NOMO-1 treated with DMSO at 0.1 percent for 48 hours (cell line): ENCODE measurements at regions not wholly inside any gene's neighbourhood (a gene's known extent, or its start where the extent isn't known, plus 50 kb on each side); places are given as distances from the start of the nearest gene placed in this dataset.

Experiments
- DNase-seq: peaks from one replicate; lab custom pipeline; 2025; ENCODE audit not compliant: unreplicated experiment; lab: John Stamatoyannopoulos, UW

- no peak for DNase-seq
Measured at GRCh38 chr3:71893702-71894479, 108.9 kb upstream of the PROK2 start.

GRCh38 chr3:71893122-71893521 lies 108.2 kb upstream of the PROK2 start:
- DNase-seq: no peak

- no peak for DNase-seq
Measured at GRCh38 chr3:71891483-71891882, 106.5 kb upstream of the PROK2 start.

GRCh38 chr3:71890356-71890931 lies 105.5 kb upstream of the PROK2 start:
- no peak for DNase-seq

GRCh38 chr3:71887256-71887655 lies 102.3 kb upstream of the PROK2 start:
- DNase-seq: no peak

- no peak for DNase-seq
Measured at GRCh38 chr3:71885006-71885405, 100.1 kb upstream of the PROK2 start.

- no peak for DNase-seq
Measured at GRCh38 chr3:71881732-71882131, 96.8 kb upstream of the PROK2 start.

GRCh38 chr3:71881041-71881440 lies 96.1 kb upstream of the PROK2 start:
- DNase-seq: no peak

- DNase-seq: no peak
Measured at GRCh38 chr3:71879089-71879488, 94.1 kb upstream of the PROK2 start.

- DNase-seq: no peak
Measured at GRCh38 chr3:71876135-71877105, 91.5 kb upstream of the PROK2 start.

- DNase-seq: peak; percentile 47
Measured at GRCh38 chr3:71875461-71875947, 90.6 kb upstream of the PROK2 start.

- no peak for DNase-seq
Measured at GRCh38 chr3:71874618-71875017, 89.7 kb upstream of the PROK2 start.

- DNase-seq: no peak
Measured at GRCh38 chr3:71873093-71873611, 88.2 kb upstream of the PROK2 start.

GRCh38 chr3:71872256-71872655 lies 87.3 kb upstream of the PROK2 start:
- DNase-seq: no peak

GRCh38 chr3:71870966-71871512 lies 86.1 kb upstream of the PROK2 start:
- DNase-seq: no peak

- no peak for DNase-seq
Measured at GRCh38 chr3:71868876-71869275, 83.9 kb upstream of the PROK2 start.

GRCh38 chr3:71865727-71866126 lies 80.8 kb upstream of the PROK2 start:
- no peak for DNase-seq

GRCh38 chr3:71863563-71864190 lies 78.7 kb upstream of the PROK2 start:
- DNase-seq: no peak

GRCh38 chr3:71862371-71863140 lies 77.6 kb upstream of the PROK2 start:
- DNase-seq: no peak

GRCh38 chr3:71859123-71859519 lies 74.2 kb upstream of the PROK2 start:
- DNase-seq: peak; percentile 82
